Hematopoietic multipotent progenitor cell treated with erythropoietin and hydrocortisone succinate and interleukin-3 and kit ligand, for 15 days (in vitro differentiated cells): ENCODE measurements at regions not wholly inside any gene's neighbourhood (a gene's known extent, or its start where the extent isn't known, plus 50 kb on each side); places are given as distances from the start of the nearest gene placed in this dataset.
"Not testable (repeated sequence)": the region's sequence is repeated elsewhere in the genome, so short reads cannot be mapped to it uniquely, and the experiment has no call there.

ENCODE experiments used
- DNase-seq: peaks from one replicate; pipeline ENCODE4 v3.0.0-alpha.2; 2015; ENCODE audit warnings: low spot score

- DNase-seq: no peak
Observed at GRCh38 chr1:229156872-229157271, 114.0 kb upstream of the RAB4A start.

GRCh38 chr1:229157480-229157879 is 113.4 kb upstream of the RAB4A start:
- no peak for DNase-seq

GRCh38 chr1:229158341-229158921 is 112.5 kb upstream of the RAB4A start:
- DNase-seq: no peak

- no peak for DNase-seq
Observed at GRCh38 chr1:229158927-229159326, 112.0 kb upstream of the RAB4A start.

GRCh38 chr1:229159668-229160544 is 111.0 kb upstream of the RAB4A start:
- no peak for DNase-seq

GRCh38 chr1:229161740-229162139 is 109.2 kb upstream of the RAB4A start:
- no peak for DNase-seq

- DNase-seq: no peak
Observed at GRCh38 chr1:229162825-229163515, 107.9 kb upstream of the RAB4A start.

GRCh38 chr1:229164348-229164747 is 106.6 kb upstream of the RAB4A start:
- no peak for DNase-seq

- no peak for DNase-seq
Observed at GRCh38 chr1:229164836-229165735, 105.8 kb upstream of the RAB4A start.

- DNase-seq: no peak
Observed at GRCh38 chr1:229167318-229167717, 103.6 kb upstream of the RAB4A start.

GRCh38 chr1:229169399-229169798 is 101.5 kb upstream of the RAB4A start:
- DNase-seq: no peak

GRCh38 chr1:229170274-229170673 is 100.6 kb upstream of the RAB4A start:
- DNase-seq: no peak

GRCh38 chr1:229170778-229171505 is 100.0 kb upstream of the RAB4A start:
- DNase-seq: no peak

GRCh38 chr1:229171934-229172333 is 99.0 kb upstream of the RAB4A start:
- DNase-seq: no peak

- DNase-seq: not testable (repeated sequence)
Observed at GRCh38 chr1:229173491-229174476, 97.1 kb upstream of the RAB4A start.

- not testable (repeated sequence) for DNase-seq
Observed at GRCh38 chr1:229175297-229175696, 95.6 kb upstream of the RAB4A start.

GRCh38 chr1:229176457-229176856 is 94.5 kb upstream of the RAB4A start:
- DNase-seq: not testable (repeated sequence)

GRCh38 chr1:229180161-229180560 is 90.8 kb upstream of the RAB4A start:
- DNase-seq: no peak

- DNase-seq: no peak
Observed at GRCh38 chr1:229181419-229181818, 89.5 kb upstream of the RAB4A start.

GRCh38 chr1:229183588-229183987 is 87.3 kb upstream of the RAB4A start:
- no peak for DNase-seq
